Activated B cell treated with CpG ODN at 0.5 μM for 24 hours (primary cell): ENCODE measurements at regions not wholly inside any gene's neighbourhood (a gene's known extent, or its start where the extent isn't known, plus 50 kb on each side); places are given as distances from the start of the nearest gene placed in this dataset.

Experiments used
- ATAC-seq: fragments of 200-7000 bp; cut with Tn5 transposase; one replicate; pipeline ENCODE4 v1.10.0; 2021; ENCODE audit warnings: low read depth, mild to moderate bottlenecking, moderate library complexity
- CTCF ChIA-PET: fragments of 350-600 bp; sonication (Branson Sonifier 250); formaldehyde crosslinking; loops from one replicate; lab custom pipeline; 2021; ENCODE audit warnings: antibody characterized with exemption; lab: Charles Lee
- POLR2A ChIA-PET: fragments of 350-600 bp; sonication (Branson Sonifier 250); formaldehyde crosslinking; loops from one replicate; lab custom pipeline; 2021; ENCODE audit warnings: antibody characterized with exemption; lab: Charles Lee
- DNase-seq: peaks from one replicate; pipeline ENCODE4 v3.0.0; 2022
- H3K27ac Mint-ChIP-seq: one replicate; pipeline ENCODE4 v1.8.0; 2020; ENCODE audit warnings: mixed read lengths
- H3K27me3 Mint-ChIP-seq: one replicate; pipeline ENCODE4 v1.8.0; 2021; ENCODE audit warnings: mixed read lengths
- H3K36me3 Mint-ChIP-seq: one replicate; pipeline ENCODE4 v1.8.0; 2021; ENCODE audit warnings: low read depth, mixed read lengths
- H3K4me1 Mint-ChIP-seq: one replicate; pipeline ENCODE4 v1.8.0; 2021; ENCODE audit warnings: mixed read lengths
- H3K4me3 Mint-ChIP-seq: one replicate; pipeline ENCODE4 v1.8.0; 2020; ENCODE audit warnings: mild to moderate bottlenecking, mixed read lengths
- H3K9me3 Mint-ChIP-seq: one replicate; pipeline ENCODE4 v1.8.0; 2020; ENCODE audit warnings: mixed read lengths
- CTCF ChIP-seq: fragments of 200-600 bp; IDR thresholded peaks from one replicate; pipeline ENCODE4 v1.8.0; 2022; ENCODE audit warnings: antibody characterized with exemption, mild to moderate bottlenecking
- intact Hi-C: fragments of 100-400 bp; cut with micrococcal nuclease; formaldehyde crosslinking; loops from one replicate; pipeline ENCODE4 v1.15.1; 2024

DNA sequence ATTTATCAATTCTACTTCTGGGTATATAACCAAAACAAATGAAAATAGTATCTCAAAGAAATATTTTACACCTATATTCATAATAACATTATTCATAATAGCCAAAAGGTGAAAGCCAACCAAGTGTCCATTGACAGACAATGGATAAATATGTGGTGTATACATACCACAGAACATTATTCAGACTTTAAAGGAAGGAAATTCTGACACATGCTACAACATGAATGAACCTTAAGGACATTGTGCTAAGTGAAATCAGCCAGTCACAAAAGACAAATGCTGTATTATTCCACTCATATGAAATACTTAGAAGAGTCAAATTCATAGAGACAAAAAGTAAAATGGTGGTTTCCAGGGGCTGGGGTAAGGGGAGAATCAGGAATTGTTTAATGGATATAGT, 370.5 kb upstream of the CHAC2 start:
- intact Hi-C loops, result no loop called here
- no peaks in the 10 kb centered on the region for H3K36me3 Mint-ChIP-seq
- no peak for DNase-seq
- H3K27me3 Mint-ChIP-seq, result no peaks in the 10 kb centered on the region
- peaks cover 6% of the 10 kb centered on the region for H3K9me3 Mint-ChIP-seq
- TF ChIP-seq CTCF, result no peak
- ChIA-PET POLR2A (no interaction called here), CTCF (no interaction called here)
- no peak overlapping the region for H3K4me3 Mint-ChIP-seq
- H3K27ac Mint-ChIP-seq, result no peak overlapping the region
- no peaks in the 10 kb centered on the region for H3K4me1 Mint-ChIP-seq
- no peak for ATAC-seq

- Mint-ChIP-seq H3K9me3 (peaks cover 5% of the 10 kb centered on the region), H3K27ac (no peak overlapping the region), H3K27me3 (no peaks in the 10 kb centered on the region), H3K4me1 (no peaks in the 10 kb centered on the region), H3K4me3 (no peak overlapping the region), H3K36me3 (no peaks in the 10 kb centered on the region)
- DNase-seq, result no peak
- TF ChIP-seq CTCF, result no peak
- intact Hi-C loops, result no loop called here
- no peak for ATAC-seq
- POLR2A ChIA-PET, result no interaction called here
- CTCF ChIA-PET, result no interaction called here
Observed at GRCh38 chr2:53381271-53381670, 386.3 kb upstream of the CHAC2 start.

DNA sequence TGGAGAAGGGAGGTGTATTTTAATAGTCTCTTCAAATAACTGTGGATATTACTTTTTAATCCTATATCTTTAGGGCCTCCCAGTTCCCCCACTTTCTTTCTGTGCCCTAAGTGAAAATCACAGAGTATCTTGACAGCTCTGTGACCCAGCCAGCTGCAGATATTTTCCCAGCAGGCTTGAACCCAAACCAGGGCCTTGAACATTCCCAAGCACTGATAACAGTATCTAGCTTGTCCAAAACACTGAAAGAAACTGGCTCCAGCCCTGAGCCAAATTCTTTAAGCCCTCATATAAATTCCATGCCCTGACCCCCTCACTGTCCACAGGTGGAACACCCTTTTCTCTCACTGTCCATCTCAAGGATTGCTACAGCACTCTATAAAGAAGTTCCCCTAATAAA, 388.1 kb upstream of the CHAC2 start:
- no peak overlapping the region for H3K4me3 Mint-ChIP-seq
- H3K4me1 Mint-ChIP-seq, result no peaks in the 10 kb centered on the region
- ChIA-PET POLR2A (no interaction called here), CTCF (no interaction called here)
- DNase-seq (no peak), ATAC-seq (no peak)
- no peaks in the 10 kb centered on the region for H3K27me3 Mint-ChIP-seq
- peaks cover 10% of the 10 kb centered on the region for H3K9me3 Mint-ChIP-seq
- no peak overlapping the region for H3K27ac Mint-ChIP-seq
- intact Hi-C loops, result no loop called here
- no peaks in the 10 kb centered on the region for H3K36me3 Mint-ChIP-seq
- no peak for TF ChIP-seq CTCF

DNA sequence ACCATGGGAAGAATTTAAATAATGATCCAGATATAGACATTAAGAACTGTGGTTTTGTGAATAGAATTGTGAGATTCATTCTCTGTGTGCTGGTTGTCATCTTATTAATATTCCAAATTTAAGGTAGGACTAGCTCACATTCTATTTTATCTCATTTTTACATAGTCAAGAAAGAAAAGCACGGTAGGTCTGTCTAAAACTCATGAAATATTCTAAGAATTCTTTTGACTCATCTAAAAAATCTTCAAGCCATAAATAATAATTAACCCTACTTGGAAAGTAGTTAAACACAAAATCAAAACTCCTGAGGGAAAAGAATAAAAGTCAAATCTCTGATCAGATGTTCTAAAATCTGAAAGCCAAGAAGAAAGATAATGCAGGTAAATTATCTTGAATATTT, 388.8 kb upstream of the CHAC2 start:
- H3K27ac Mint-ChIP-seq, result no peak overlapping the region
- POLR2A ChIA-PET, result no interaction called here
- DNase-seq (no peak), ATAC-seq (no peak)
- intact Hi-C loops, result no loop called here
- peaks cover 10% of the 10 kb centered on the region for H3K9me3 Mint-ChIP-seq
- TF ChIP-seq CTCF, result no peak
- CTCF ChIA-PET, result no interaction called here
- H3K4me3 Mint-ChIP-seq, result no peak overlapping the region
- H3K36me3 Mint-ChIP-seq, result no peaks in the 10 kb centered on the region
- H3K27me3 Mint-ChIP-seq, result no peaks in the 10 kb centered on the region
- H3K4me1 Mint-ChIP-seq, result no peaks in the 10 kb centered on the region

GRCh38 chr2:53373126-53373525, 394.5 kb upstream of the CHAC2 start:
- CTCF ChIA-PET, result no interaction called here
- no peak for ATAC-seq
- H3K4me1 Mint-ChIP-seq, result no peaks in the 10 kb centered on the region

More at GRCh38 chr2:53373126-53373525, 394.5 kb upstream of the CHAC2 start:
- H3K36me3 Mint-ChIP-seq, result no peaks in the 10 kb centered on the region
- H3K27me3 Mint-ChIP-seq, result no peaks in the 10 kb centered on the region
- intact Hi-C loops, result no loop called here
- no peak overlapping the region for H3K27ac Mint-ChIP-seq
- H3K9me3 Mint-ChIP-seq, result peaks cover 10% of the 10 kb centered on the region
- H3K4me3 Mint-ChIP-seq, result no peak overlapping the region
- POLR2A ChIA-PET, result no interaction called here
- no peak for TF ChIP-seq CTCF
- no peak for DNase-seq
